Posterior vena cava (tissue), 2 donors: ENCODE measurements at regions not wholly inside any gene's neighbourhood (a gene's known extent, or its start where the extent isn't known, plus 50 kb on each side); places are given as distances from the start of the nearest gene placed in this dataset.
"Not testable (repeated sequence)": the region's sequence is repeated elsewhere in the genome, so short reads cannot be mapped to it uniquely, and the experiment has no call there.

Experiments
- DNase-seq: peaks from one replicate; pipeline ENCODE4 v3.0.0-alpha.2; 2020; ENCODE audit warnings: low spot score
- intact Hi-C, 2 donors: fragments of 100-400 bp; cut with DNase I; formaldehyde crosslinking; loops; one replicate each; pipeline versions ENCODE4 v1.14.1 to v1.14.2; 2022 to 2023
- donor health status: DM: yes; HTN: yes; CAD: no.
- donor health status: DM: yes; HTN: yes; CAD: no.

DNA sequence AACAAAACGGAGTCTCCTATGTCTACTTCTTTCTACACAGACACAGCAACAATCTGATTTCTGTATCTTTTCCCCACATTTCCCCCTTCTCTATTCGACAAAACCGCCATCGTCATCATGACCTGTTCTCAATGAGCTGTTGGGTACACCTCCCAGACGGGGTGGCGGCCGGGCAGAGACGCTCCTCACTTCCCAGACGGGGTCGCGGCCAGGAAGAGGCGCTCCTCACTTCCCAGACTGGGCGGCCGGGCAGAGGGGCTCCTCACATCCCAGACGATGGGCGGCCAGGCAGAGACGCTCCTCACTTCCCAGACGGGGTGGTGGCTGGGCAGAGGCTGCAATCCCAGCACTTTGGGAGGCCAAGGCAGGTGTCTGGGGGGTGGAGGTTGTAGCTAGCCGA, 158.2 kb upstream of the MYRIP start:
- intact Hi-C loops = loop anchor here in 1 of 2 donors (10.0 kb wide), 1 partner anchor 1246 kb away; no protein-coding TSS in a partner anchor
- not testable (repeated sequence) for DNase-seq

DNA sequence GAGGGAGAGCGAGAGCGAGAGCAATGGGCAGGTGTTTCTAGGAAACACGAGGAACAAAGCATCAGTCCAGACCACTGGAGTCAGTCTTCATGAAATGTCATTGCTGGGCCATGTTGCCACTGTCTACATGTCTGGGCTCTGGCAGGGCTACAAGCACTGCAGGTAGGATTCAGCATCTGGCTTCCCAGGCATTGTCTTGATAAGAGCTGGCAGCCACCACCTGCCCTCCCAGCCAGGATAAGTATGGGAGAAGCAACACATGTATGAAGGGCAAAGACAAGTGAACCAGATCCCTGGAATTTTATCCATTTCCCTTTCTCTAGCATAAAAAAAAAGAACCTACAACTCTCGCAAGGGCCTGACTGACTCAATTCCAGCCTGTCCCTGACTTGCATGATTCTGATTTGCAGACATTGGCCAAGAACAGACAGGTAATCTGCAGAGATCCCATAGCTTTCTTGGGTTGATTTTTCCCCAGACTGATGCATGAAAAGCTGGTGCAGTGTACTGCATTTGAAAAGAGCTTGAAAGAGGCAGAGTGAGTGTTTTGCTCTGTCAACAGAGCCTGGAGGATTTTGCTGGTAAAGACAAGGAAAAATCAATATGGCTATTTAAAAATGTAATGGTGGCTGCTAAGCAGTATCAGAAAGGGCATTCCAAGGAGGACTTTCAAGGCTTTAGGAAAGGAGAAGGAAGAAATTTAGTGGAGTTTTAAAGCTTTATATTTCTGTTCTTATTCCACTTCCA, 157.2 kb upstream of the MYRIP start:
- intact Hi-C loops = loop anchor here in 1 of 2 donors (10.0 kb wide), 1 partner anchor 1247 kb away; no protein-coding TSS in a partner anchor
- no peak for DNase-seq

- DNase-seq = not testable (repeated sequence)
- intact Hi-C loops = loop anchor here in 1 of 2 donors (10.0 kb wide), 1 partner anchor 1251 kb away; no protein-coding TSS in a partner anchor
Measured at GRCh38 chr3:39655718-39656117, 153.7 kb upstream of the MYRIP start.

- DNase-seq = no peak
- intact Hi-C loops = loop anchor here in 1 of 2 donors (10.0 kb wide), 1 partner anchor 1252 kb away; no protein-coding TSS in a partner anchor
Measured at GRCh38 chr3:39657075-39657474, 152.3 kb upstream of the MYRIP start.

GRCh38 chr3:39657775-39658174, 151.6 kb upstream of the MYRIP start:
- no peak for DNase-seq

DNA sequence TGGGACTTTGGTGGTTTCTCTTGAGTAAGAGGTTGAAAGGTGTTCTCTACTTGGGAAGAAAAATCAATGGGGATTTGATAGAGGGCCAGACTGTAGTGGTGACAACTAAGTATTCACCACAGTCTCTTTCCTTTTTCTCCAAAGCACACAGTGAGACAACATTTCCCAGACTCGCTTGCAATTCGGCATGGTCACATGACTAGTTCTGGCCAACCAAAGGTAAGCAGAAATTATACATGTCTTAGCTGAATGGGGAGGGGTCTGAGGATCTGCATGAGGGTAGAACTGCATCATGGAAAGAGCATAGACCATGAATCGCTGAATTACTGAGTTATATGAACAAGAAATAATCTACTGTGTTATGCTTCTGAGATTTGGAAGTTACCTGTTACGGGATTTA, 144.5 kb upstream of the MYRIP start:
- intact Hi-C loops = no loop called here
- DNase-seq = no peak

More at GRCh38 chr3:39657775-39658174, 151.6 kb upstream of the MYRIP start:
- intact Hi-C loops = loop anchor here in 1 of 2 donors (10.0 kb wide), 1 partner anchor 1253 kb away; no protein-coding TSS in a partner anchor

DNA sequence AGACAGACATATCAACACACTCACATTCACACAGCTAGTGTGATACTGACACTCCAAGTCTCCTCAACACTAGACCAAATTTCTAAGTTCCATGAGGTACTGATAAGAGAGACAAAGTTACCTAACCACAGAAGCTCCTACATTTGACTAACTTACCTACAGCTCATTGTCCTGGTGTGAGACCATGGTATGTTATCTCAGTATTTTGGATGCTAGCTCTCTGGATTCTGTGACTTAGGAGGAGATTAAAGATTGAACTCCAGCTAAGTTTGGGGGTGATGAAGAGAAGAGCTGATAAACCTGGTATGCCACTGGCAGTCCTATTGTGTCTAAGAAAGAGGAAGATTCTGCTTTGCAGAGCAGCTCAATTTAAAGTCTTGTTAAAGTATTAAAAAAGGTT, 144.0 kb upstream of the MYRIP start:
- intact Hi-C loops = no loop called here
- no peak for DNase-seq

- no peak for DNase-seq
Measured at GRCh38 chr3:39668420-39668819, 141.0 kb upstream of the MYRIP start.

DNA sequence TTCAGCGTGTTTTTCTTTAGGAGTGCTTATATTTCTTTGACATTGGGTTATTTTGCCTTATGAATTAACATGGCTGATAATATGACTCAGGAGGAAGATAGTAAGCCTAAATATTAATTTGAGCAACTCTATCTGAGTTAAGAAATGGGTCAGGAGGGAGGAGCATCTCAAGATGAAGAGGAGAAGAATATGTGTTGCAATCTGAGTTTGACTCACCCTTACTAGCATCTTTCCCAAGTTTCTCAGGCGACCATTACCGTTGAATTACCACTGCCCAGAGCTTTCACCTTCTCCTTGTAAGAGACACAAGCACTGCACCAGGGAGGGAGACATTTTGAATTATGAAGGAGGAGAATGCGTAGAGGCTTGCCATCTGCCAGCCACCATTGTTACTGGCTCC, 138.3 kb upstream of the MYRIP start:
- no peak for DNase-seq
- intact Hi-C loops = no loop called here

More at GRCh38 chr3:39668420-39668819, 141.0 kb upstream of the MYRIP start:
- intact Hi-C loops = no loop called here

- intact Hi-C loops = no loop called here
- DNase-seq = no peak
Measured at GRCh38 chr3:39671600-39671999, 137.8 kb upstream of the MYRIP start.

DNA sequence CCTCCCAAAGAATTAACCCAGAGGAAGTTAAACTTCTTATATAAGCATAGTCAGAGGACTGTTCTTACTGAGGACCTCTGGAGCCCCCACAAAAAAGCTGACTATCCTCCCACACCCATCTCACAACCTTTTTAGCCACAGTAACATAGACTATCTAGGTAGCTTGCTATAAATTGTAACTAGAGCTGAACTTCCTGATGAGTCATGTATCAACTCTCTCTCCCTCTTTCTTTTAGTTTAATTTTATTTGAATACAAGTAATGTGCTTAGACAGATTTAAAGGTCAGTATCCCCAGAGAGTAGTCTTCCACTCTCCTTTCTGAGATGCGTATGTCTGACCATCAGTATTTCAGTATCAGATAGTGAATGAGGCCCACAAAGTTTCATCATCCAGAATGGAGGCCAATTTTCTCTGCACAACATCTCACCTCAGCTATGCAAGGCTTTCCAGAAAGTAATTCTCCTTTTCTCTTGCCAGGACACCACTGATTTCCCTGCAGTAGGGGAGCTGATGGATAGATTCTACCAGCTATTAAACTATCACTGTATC, 104.0 kb upstream of the MYRIP start:
- intact Hi-C loops = loop anchor here in 1 of 2 donors (5.0 kb wide), 1 partner anchor 472 kb away; no protein-coding TSS in a partner anchor
- no peak for DNase-seq

DNA sequence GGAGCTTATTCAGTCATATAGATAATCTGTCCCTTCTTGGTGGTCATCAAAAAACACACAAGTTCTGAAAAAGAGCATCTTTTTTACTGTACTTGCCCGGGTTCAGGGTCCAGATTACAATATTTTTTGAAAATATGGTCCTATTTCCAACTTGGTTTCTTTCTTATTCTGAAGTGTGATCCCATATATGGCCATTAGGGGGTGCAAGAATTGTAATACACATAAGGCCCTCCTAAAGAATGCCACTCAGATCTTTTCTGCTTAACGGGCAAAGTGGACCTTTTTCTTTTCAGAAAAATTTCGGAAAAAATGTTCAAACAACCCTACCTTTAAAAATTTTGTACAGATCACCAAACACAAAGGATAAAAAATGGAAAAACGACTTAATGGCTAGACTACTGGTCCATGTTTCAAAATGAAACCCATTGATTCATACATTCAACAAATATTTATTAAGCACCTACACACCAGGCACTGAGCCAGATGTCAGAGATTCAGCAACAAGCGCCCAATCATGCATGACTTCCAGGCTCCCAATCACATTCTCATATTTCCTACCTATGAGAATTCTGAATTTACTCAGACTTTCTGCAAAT, 102.0 kb upstream of the MYRIP start:
- DNase-seq = no peak
- intact Hi-C loops = loop anchor here in 1 of 2 donors (5.0 kb wide), 1 partner anchor 470 kb away; no protein-coding TSS in a partner anchor

DNA sequence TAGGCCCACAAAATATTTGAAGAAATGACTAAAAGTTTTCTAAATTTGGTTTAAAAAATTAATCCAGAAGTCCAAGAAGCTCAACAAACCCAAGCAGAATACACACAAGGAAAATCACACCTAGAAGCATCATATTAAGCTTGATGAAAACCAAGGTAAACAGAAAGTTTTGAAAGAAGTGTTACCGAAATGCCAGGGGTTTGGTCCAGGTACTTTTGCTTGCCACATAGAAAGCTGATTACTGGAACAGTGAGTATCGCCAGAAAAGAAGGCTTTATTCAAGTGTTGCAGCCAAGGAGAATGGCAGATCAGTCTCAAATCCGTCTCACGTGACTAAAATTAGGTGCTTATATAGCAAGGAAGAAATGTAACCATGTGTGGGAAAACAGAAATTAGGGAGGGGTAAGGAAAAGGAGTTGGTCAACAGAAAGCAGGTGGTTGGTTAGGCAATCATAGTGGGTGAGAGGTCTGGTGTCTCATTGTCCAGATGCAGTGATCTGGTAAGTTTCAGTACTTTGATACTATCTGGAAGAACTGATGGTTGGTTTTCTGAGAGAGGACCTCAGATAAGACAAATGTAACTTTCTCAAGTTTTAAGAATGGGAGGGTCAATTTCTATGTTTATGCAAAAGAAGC, 96.9 kb upstream of the MYRIP start:
- DNase-seq = no peak
- intact Hi-C loops = no loop called here

GRCh38 chr3:39713341-39713740, 96.1 kb upstream of the MYRIP start:
- DNase-seq, intact Hi-C loops: not testable (repeated sequence)

DNA sequence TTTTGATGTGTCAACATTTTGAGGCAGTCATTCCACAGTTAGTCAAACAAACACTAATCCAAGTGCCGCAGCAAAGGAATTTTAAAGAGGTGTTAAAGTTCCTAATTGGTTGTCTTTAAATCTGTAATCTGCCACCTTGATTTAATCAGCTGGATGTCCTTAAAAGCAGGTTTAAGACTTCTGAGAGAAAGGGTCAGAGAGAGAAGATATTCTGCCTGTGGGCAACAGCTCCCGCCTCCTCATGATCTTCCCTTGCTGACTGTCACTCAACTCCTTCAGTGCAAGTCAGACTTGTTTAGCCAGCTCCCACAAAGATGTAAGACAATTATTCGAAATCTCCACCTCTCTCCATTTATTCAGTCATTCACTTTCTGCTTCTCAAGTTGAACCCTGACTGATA, 92.6 kb upstream of the MYRIP start:
- no peak for DNase-seq
- intact Hi-C loops = no loop called here

DNA sequence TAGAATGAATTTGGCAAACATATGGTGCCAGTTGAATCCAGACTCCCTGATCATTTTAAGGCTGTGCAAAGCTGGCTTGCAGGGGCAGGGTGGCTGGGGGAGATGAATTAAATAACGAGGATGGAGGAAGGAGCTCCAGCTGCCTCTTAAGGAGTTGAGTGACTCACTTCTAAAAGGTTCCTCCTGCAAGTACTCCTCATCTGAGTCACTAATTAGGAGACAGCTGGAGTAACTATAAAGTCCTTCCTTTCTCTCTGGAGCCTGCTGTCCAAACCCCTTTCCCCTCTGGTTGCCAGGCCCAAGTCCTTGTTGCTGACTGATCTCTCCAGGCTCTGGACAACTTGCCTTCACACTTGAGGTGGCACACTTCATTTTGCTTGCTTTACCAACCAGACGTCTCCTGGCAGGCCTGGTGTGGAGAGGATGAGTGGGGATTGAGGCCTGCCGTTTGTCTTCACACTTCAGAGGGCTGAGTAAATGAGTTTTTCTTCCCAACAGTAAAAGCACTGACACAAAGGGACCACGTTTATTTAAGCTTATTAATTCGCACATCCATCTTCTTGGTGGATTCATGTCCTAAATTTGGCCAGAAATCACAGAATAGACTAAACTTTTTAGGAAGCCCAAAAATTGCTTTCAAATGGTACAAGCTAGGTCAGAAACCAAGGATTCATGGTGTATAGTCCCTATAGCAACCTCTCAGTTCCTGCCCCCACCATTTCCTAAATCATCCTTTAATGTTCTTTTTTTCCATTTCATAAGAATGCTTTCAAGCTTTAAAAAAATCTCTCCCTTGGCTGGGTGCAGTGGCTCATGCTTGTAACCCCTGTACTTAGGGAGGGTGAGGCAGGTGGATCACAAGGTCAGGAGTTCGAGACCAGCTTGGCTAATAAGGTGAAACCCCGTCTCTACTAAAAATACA, 90.5 kb upstream of the MYRIP start:
- no peak for DNase-seq
- intact Hi-C loops = no loop called here

DNA sequence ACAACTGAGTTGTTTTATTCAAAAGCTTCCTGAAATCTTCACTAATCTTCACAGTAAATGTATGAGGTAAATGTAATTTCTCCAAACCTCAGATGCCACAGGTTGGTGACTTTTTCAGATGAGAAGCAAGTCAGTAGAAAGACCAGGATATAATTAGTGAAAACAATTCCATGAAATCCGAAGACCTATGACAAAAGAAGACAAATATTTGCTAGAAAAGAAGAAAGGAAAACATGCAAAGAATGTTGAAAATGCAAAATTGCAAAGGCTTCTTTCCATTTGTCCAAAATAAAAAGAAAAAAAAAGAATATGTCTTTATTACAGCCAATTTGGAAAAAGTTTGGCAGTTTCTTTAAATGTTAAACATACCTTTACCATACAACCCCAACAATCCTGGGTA, 88.3 kb upstream of the MYRIP start:
- DNase-seq = no peak
- intact Hi-C loops = loop anchor here in 1 of 2 donors (10.0 kb wide), 1 partner anchor 454 kb away; no protein-coding TSS in a partner anchor

DNA sequence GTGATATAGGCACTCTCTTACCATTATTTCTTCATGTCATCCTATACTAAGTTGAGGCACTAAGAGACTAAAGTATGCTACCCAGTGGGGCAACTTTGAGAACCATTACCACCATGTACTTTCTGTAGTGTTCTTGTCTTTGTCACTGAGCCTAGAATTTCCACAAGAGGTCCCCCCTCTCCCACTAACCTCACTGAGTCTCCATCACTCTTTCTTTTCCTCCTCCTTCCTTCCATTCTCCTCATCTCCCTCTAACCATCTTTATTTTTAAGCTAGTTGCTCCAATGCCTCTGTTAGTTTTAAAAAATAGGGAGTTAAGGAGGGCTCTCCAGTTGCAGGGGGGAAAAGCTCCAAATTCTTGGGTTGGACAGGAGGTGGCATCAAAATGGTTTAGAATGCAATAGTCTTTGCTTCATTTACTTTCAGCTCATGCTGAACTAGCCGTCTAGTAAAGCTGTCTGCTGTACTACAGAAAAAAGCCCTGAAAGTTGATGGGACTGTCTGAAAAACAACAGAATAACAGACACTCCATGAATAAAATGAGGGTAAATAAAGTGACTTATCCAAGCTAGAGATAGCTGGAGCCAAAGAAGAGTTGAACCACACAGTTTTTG, 85.1 kb upstream of the MYRIP start:
- intact Hi-C loops = loop anchor here in 1 of 2 donors (10.0 kb wide), 1 partner anchor 450 kb away; no protein-coding TSS in a partner anchor
- no peak for DNase-seq
